Right kidney (tissue), 1 donor: ENCODE measurements at regions not wholly inside any gene's neighbourhood (a gene's known extent, or its start where the extent isn't known, plus 50 kb on each side); places are given as distances from the start of the nearest gene placed in this dataset.
"Not testable (repeated sequence)": the region's sequence is repeated elsewhere in the genome, so short reads cannot be mapped to it uniquely, and the experiment has no call there.

Source experiments
- DNase-seq: peaks from one replicate; pipeline ENCODE4 v3.0.0-alpha.2; 2016

GRCh38 chr6:74404366-74404765 lies 708.4 kb downstream of the CD109 start:
- no peak for DNase-seq

- no peak for DNase-seq
Measured at GRCh38 chr6:74402781-74403180, 706.8 kb downstream of the CD109 start.

- not testable (repeated sequence) for DNase-seq
Measured at GRCh38 chr6:74378437-74378836, 682.4 kb downstream of the CD109 start.

- no peak for DNase-seq
Measured at GRCh38 chr6:74369556-74369993, 673.6 kb downstream of the CD109 start.

DNA sequence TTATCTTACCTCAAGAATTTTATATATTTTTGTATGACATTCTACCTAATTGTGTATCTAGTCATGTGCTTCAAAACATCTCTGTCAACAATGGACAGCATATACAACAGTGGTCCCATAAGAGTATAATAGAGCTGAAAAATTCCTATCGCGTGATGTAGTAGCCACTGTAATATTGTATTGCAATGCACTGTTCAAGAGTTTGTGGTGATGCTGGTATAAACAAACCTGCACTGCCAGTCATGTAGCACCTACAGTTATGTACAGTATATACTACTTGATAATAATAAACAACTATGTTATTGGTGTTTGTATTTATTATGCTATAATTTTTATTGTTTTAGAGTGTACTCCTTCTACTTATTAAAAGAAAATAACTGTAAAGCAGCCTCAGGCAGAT lies 672.7 kb downstream of the CD109 start:
- DNase-seq, result no peak

DNA sequence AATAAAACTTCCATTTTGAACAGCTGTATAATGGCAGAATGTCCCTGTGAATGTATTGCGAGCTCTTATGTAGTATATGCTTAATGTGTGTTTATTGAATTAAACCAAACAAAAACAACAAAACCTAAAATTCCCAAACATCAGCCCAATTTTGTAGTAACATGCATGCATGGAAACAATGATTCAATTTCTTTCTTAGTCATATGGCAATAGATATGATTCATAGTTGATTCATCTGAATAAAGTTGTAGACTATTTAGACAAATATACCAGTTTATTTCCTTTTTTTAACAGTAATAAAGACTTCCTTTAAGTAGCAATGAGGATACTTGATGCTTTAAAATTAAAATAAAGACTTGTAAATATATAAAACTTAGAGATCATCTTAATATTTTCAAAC lies 670.6 kb downstream of the CD109 start:
- no peak for DNase-seq

GRCh38 chr6:74362391-74362790 lies 666.4 kb downstream of the CD109 start:
- DNase-seq, result no peak

GRCh38 chr6:74357321-74357720 lies 661.3 kb downstream of the CD109 start:
- no peak for DNase-seq

DNA sequence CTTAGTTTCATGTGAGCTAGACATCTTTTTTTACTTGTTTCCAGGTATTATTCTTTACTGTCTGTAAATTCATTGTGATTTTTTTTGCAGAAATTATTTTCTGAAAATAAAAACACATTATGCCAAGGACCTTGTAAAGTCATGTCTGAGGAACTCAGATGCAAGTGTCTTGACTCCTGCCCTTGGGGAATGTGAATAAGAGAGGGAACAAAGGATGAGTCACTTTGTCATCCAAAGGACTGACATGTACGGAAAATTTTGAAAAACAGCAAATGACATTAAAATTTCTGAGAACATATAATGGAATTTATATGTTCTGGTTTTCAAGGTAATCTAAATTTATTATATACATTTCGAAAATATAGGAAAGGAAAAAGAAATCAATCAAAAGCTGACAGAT lies 660.4 kb downstream of the CD109 start:
- DNase-seq, result no peak

GRCh38 chr6:74346936-74347535 lies 651.0 kb downstream of the CD109 start:
- DNase-seq, result no peak

GRCh38 chr6:74343804-74344203 lies 647.8 kb downstream of the CD109 start:
- no peak for DNase-seq

GRCh38 chr6:74343321-74343720 lies 647.3 kb downstream of the CD109 start:
- not testable (repeated sequence) for DNase-seq

DNA sequence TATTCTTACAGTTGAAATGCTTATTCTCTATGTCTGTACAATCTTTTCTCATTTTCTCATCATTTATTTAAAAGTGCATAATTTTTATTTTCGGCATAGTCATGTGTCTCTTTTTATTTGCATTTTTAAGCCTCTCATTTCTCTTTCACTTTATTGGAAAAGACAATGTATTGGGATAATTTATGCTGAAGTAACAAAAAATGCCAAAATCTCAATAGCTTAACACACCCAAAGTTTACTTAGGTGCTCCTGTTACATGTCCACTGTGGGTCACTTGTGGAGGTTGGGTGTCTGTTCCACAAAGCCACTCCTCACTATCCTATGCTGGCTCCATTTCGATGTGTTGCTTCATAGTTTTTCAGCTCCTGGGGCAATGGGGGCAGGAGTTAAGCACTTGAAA lies 638.7 kb downstream of the CD109 start:
- no peak for DNase-seq

DNA sequence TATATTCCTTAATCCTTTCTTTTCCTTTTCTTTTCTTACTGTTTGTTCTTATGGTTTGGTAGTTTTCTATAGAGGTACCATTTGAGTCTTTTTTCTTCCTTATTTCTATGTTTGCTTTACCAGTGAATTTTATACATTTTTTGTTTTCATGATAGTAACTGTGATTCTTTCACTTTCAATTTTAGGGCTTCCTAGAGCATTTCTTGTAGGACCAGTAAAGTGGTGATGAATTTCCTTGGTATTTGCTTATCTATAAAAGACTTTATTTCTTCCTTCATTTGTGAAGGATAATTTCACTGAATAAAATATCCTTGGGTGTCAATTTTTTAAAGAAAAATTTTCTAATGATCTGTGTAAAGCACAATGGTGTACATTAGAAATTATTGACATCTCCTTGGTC lies 637.4 kb downstream of the CD109 start:
- no peak for DNase-seq

DNA sequence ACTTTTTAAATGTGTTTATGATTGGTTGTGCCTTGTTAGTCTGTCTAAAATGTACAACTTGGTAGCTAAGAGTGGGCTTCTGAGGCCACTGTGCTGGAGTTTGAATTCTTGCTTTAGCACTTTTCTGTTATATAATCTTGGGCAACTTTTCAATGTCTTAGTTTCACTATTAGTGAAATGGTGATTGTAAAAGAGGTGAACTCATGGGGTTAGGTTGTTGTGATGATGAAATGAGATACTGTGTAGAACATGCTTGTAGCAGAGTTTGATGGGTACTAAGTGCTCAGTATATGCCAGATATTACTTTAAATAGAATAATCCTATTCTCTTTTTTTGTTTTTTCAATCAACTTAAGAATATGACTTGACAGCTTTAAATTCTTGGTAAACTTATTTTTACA lies 624.7 kb downstream of the CD109 start:
- no peak for DNase-seq

DNA sequence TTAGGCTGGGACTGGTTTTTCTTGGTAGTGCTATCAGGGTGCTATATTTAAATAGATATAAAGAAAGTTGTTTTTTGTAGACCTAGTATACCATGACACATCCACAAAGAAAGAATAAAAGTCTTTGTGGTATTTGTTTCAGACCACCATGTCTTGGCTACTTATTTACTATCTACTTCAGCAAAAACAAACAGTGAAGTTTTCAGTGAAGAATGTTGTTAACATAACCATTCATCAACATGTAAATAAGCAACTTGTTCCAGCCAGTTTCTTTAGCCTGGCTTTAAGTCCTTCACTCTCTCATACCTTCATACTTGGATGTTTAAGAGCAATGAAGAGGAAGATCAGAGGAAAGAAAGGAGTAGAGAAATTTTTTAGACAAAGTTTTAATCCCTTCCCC lies 624.1 kb downstream of the CD109 start:
- DNase-seq, result no peak

DNA sequence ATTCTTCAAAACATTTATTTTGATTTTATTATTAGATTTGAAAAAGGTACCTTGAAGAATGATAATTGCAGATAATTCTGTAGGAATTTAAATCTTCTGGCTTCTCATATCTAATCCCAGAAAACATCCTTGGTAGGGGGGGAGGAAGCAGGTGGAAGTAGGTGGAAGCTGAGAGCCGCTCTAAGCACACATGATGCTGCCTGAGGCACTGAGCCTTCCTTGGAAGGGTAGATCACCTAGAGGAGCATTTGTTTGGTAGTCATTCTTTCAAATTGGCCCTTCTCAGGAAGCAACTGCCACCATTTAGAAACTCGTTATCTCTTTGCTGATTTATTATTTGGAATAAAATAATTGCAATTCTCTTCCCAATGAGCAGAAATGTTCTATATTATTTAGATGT lies 623.3 kb downstream of the CD109 start:
- no peak for DNase-seq

- DNase-seq, result no peak
Measured at GRCh38 chr6:74318738-74319137, 622.7 kb downstream of the CD109 start.

DNA sequence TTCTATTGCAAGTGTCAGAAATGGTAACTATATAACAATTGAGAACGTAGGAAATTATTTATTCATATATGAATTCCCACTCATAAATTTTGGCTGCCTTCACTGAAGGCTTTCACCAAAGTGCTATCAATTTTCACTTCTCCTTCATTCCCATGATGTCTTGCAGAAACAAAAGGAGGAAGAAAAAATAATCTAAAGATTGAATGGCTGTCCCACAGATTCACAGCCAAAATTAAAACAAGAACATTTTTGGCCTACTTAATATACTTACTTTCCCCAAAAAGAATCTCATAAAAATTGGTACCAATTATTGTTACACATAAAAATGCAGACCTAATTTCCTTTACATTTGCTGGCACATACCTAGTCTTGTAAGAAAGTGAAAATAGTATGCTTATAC lies 616.1 kb downstream of the CD109 start:
- DNase-seq, result no peak

DNA sequence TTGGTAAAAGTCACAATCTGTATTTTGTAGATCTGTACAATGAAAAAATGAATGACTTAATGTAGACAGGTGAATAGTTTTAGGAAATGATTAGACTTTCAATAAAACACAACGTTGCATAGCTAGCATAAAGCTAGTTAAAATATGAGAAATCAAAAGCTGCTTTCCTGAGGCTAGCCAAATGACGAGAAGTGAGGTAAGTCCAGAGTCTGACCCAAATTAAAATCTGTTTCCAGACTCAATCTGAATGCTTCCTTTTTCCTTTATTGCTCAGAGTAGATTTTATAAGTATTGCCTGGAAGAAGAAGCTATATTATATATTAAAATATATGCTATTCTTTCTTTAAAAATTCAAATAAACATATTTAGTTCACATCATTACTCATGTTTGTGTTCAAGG lies 615.4 kb downstream of the CD109 start:
- DNase-seq, result no peak

DNA sequence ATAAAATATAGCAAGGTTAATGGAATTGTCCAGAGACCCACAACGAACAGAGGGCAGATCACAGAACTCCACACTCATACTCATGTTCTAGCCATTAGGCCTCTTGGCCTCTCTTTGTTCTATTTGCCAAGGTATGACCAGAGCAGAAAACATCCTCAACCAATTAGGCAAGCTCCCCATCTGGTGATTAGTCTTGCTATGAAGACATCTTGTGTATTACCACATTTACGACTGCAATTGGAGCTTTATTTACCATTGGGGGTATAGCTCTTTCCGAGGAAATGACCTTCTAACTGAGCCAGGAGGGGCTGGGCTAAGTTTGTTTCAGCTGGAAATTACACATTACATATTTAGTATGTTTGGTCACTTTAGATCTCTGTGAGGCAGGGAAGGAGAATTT lies 593.9 kb downstream of the CD109 start:
- no peak for DNase-seq

- DNase-seq, result no peak
Measured at GRCh38 chr6:74287932-74288331, 591.9 kb downstream of the CD109 start.

- no peak for DNase-seq
Measured at GRCh38 chr6:74287441-74287840, 591.4 kb downstream of the CD109 start.

GRCh38 chr6:74284284-74284683 lies 588.3 kb downstream of the CD109 start:
- DNase-seq, result no peak

GRCh38 chr6:74283532-74283931 lies 587.5 kb downstream of the CD109 start:
- no peak for DNase-seq
